ENCODE measurements at regions not wholly inside any gene's neighbourhood (a gene's known extent, or its start where the extent isn't known, plus 50 kb on each side); places are given as distances from the start of the nearest gene placed in this dataset.

GRCh38 chr19:30152510-30153291, 210.7 kb downstream of the URI1 start:
- H3K27me3 ChIP-seq (ENCODE audit: control insufficient read depth, low read length): no peaks in the 10 kb centered on the region
- TF ChIP-seq EZH2phosphoT487 (IDR thresholded peaks at IDR 0.05; ENCODE audit: borderline replicate concordance, low read length) (no peak), CTCF (IDR thresholded peaks at IDR 0.05; ENCODE audit: low read depth, low read length, poor library complexity, severe bottlenecking) (no peak)

GRCh38 chr19:30153326-30154210, 211.5 kb downstream of the URI1 start:
- TF ChIP-seq EZH2phosphoT487 (IDR thresholded peaks at IDR 0.05; ENCODE audit: borderline replicate concordance, low read length): no peak
- TF ChIP-seq CTCF (IDR thresholded peaks at IDR 0.05; ENCODE audit: low read depth, low read length, poor library complexity, severe bottlenecking): no peak
- Histone ChIP-seq H4K20me1 (ENCODE audit: control insufficient read depth, insufficient read depth, low read depth, low read length) (no peaks in the 10 kb centered on the region), H3K9me2 (replicated peaks; ENCODE audit: control insufficient read depth, low read length) (no peaks in the 10 kb centered on the region), H3K79me2 (ENCODE audit: control insufficient read depth, low read length) (no peaks in the 10 kb centered on the region), H3K36me3 (ENCODE audit: control insufficient read depth, low read length) (no peaks in the 10 kb centered on the region), H3K27me3 (ENCODE audit: control insufficient read depth, low read length) (no peaks in the 10 kb centered on the region), H3K4me2 (ENCODE audit: low read length) (peak overlapping the region; percentile 36), H3K27ac (ENCODE audit: low read depth, low read length) (no peak overlapping the region), H3K4me3 (ENCODE audit: low read length) (no peak overlapping the region), H3K4me1 (ENCODE audit: control insufficient read depth, low read length) (peaks cover 14% of the 10 kb centered on the region), H3K9me3 (ENCODE audit: control insufficient read depth, insufficient read depth, low read length) (no peaks in the 10 kb centered on the region), H3F3A (ENCODE audit: control insufficient read depth, insufficient read depth) (no peaks in the 10 kb centered on the region)

More at GRCh38 chr19:30152510-30153291, 210.7 kb downstream of the URI1 start:
- Histone ChIP-seq H3F3A (ENCODE audit: control insufficient read depth, insufficient read depth) (no peaks in the 10 kb centered on the region), H3K9me2 (replicated peaks; ENCODE audit: control insufficient read depth, low read length) (no peaks in the 10 kb centered on the region), H3K4me1 (ENCODE audit: control insufficient read depth, low read length) (peaks cover 14% of the 10 kb centered on the region), H3K4me2 (ENCODE audit: low read length) (no peak overlapping the region), H4K20me1 (ENCODE audit: control insufficient read depth, insufficient read depth, low read depth, low read length) (no peaks in the 10 kb centered on the region), H3K79me2 (ENCODE audit: control insufficient read depth, low read length) (no peaks in the 10 kb centered on the region), H3K36me3 (ENCODE audit: control insufficient read depth, low read length) (no peaks in the 10 kb centered on the region), H3K4me3 (ENCODE audit: low read length) (no peak overlapping the region), H3K9me3 (ENCODE audit: control insufficient read depth, insufficient read depth, low read length) (no peaks in the 10 kb centered on the region), H3K27ac (ENCODE audit: low read depth, low read length) (no peak overlapping the region)

- H4K20me1 ChIP-seq (ENCODE audit: control insufficient read depth, insufficient read depth, low read depth, low read length): no peaks in the 10 kb centered on the region
- H3K4me1 ChIP-seq (ENCODE audit: control insufficient read depth, low read length): peaks cover 14% of the 10 kb centered on the region
- peak overlapping the region; percentile 36 for H3K4me2 ChIP-seq (ENCODE audit: low read length)
- no peak overlapping the region for H3K27ac ChIP-seq (ENCODE audit: low read depth, low read length)
- no peak for TF ChIP-seq CTCF (IDR thresholded peaks at IDR 0.05; ENCODE audit: low read depth, low read length, poor library complexity, severe bottlenecking)
- no peak for TF ChIP-seq EZH2phosphoT487 (IDR thresholded peaks at IDR 0.05; ENCODE audit: borderline replicate concordance, low read length)
- H3K9me2 ChIP-seq (replicated peaks; ENCODE audit: control insufficient read depth, low read length): no peaks in the 10 kb centered on the region
- no peaks in the 10 kb centered on the region for H3K9me3 ChIP-seq (ENCODE audit: control insufficient read depth, insufficient read depth, low read length)
- no peaks in the 10 kb centered on the region for H3K27me3 ChIP-seq (ENCODE audit: control insufficient read depth, low read length)
- no peaks in the 10 kb centered on the region for H3K36me3 ChIP-seq (ENCODE audit: control insufficient read depth, low read length)
- no peak overlapping the region for H3K4me3 ChIP-seq (ENCODE audit: low read length)
- no peaks in the 10 kb centered on the region for H3F3A ChIP-seq (ENCODE audit: control insufficient read depth, insufficient read depth)
- no peaks in the 10 kb centered on the region for H3K79me2 ChIP-seq (ENCODE audit: control insufficient read depth, low read length)
Measured at GRCh38 chr19:30154410-30154809, 212.4 kb downstream of the URI1 start.

Data from DOHH2 (cell line).